GM19467 (cell line): ENCODE measurements at regions not wholly inside any gene's neighbourhood (a gene's known extent, or its start where the extent isn't known, plus 50 kb on each side); places are given as distances from the start of the nearest gene placed in this dataset.

Experiments used
- ATAC-seq: cut with Tn5 transposase; IDR thresholded peaks from one replicate; pipeline ENCODE4 v1.9.1; 2021; ENCODE audit warnings: mild to moderate bottlenecking, moderate library complexity; ENCODE audit not compliant: unreplicated experiment

- no peak for ATAC-seq
Measured at GRCh38 chr6:153790876-153791473, 248.1 kb upstream of the OPRM1 start.

DNA sequence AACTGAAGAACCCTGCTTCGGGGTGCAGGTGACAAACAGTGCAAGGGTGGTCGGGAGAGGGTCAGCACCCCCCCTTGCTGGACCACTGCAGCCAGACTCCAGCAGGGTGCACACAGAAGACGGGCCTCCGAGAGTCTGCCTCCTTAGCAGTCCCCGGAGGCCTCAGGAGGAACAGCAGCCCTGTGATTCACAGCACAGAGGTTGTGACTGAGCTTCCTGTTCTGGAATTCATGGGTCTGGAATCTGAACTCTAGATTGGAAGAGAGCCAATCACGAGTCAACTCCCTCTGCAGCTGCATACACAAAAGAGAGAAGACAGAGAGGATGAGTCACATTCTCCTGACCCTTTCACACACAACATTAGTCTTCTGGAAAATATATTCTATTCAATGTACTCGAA, 249.0 kb upstream of the OPRM1 start:
- ATAC-seq: no peak

DNA sequence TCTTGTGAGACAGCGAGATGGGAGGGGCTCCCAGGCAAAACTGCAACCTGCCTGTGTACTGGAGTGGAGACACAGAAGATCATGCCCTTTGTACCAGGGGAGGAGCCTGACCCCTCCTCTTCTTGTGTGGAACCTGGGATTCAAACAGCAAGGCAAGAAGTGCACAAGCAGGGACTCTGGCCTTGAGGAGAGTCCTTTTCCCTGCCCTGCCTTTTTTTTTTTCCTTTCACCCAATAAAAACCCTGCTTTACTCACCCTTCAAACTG, 251.8 kb upstream of the OPRM1 start:
- ATAC-seq: no peak

GRCh38 chr6:153781306-153781705, 257.7 kb upstream of the OPRM1 start:
- ATAC-seq: no peak

- ATAC-seq: no peak
Measured at GRCh38 chr6:153780011-153780410, 259.0 kb upstream of the OPRM1 start.

- no peak for ATAC-seq
Measured at GRCh38 chr6:153778216-153778615, 260.8 kb upstream of the OPRM1 start.

DNA sequence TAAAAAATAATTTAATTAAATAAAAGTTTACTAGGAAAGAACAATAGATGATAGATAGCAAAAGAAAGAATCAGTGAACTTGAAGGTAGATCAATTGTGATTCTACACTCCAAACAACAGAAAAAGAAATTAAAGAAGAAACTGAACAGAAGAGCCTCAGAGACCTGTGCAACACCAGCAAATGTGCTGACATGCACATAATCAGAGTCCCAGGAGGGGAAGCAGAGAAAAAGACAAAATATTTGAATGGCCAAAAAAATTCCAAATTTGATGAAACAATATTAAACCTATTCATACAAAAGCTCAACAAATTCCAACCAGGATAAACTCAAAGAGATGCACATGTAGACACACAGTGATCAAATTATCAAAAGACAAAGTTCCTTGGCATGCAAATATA, 267.5 kb upstream of the OPRM1 start:
- ATAC-seq: no peak

DNA sequence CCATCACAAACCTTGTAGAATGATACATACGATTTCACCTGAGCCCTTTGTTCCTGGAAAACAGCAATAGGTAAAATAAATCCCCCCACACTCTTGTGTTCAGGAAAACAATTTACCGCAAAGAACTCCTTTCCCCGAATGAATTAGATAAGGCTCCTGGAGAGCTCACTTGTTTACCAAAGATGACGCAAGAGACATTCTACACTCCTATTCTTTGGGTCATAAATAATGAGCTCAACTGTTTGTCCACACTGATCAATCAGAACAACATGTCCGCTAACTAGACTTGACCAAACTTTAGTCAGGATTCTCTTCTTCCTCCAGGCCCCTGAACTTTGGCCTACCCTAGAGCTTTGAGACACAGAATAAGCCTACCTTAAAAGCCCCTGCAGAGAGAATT, 271.9 kb upstream of the OPRM1 start:
- no peak for ATAC-seq

DNA sequence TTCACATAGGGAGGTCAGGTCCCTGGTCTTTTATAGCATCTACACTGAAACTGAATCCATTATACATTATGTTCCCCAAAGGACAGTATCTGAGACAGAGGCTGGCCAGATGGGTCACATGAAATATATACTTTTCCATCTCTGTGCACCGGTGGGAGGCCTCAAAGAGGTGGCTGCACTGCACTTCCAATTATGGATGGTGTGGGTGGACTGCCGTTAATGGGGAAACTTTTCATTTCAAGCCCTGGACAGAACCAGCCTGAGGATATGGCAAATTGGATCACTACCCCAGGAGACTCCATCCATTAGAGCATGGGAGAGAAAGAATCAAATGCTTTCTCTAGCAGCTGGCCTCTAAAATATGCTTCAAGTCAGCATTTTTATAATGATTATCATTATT, 280.5 kb upstream of the OPRM1 start:
- ATAC-seq: no peak

GRCh38 chr6:153735761-153736160, 303.3 kb upstream of the OPRM1 start:
- no peak for ATAC-seq

DNA sequence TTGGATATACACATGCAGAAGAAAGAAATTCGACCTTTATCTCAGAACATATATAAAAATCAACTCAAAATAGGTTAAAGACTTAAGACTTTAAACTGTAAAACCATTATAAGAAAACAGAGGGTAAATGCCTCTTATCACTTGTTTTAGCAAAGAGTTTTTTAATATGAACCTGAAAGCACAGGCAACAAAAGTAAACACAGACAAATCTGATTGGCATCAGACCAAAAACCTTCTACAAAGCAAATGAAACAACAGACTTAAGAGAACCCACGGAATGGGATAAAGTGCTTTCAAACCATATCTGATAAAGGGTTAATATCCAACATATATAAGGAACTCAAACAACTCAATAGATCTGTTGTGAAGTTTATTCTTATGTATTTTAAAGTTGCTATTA, 309.9 kb upstream of the OPRM1 start:
- no peak for ATAC-seq

DNA sequence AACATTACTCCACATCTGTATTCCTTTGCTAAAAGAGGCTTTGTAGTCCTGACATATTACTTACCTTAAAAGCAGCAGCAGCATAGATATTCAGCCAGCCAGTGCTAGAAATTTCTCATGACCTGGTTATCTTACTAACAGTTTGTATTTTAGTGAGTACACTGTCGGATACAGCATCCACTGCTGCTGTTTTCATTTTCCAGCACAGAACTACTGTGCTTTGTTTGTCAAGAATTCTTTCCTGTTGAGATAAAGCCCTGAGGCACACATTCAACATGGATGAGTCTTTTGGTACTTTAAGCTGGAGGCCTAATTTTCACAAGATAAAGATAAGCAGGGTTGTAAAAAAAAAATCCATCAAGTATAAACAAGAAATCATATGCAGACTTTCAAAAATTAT, 311.2 kb upstream of the OPRM1 start:
- ATAC-seq: no peak

- ATAC-seq: no peak
Measured at GRCh38 chr6:153725456-153725855, 313.6 kb upstream of the OPRM1 start.

DNA sequence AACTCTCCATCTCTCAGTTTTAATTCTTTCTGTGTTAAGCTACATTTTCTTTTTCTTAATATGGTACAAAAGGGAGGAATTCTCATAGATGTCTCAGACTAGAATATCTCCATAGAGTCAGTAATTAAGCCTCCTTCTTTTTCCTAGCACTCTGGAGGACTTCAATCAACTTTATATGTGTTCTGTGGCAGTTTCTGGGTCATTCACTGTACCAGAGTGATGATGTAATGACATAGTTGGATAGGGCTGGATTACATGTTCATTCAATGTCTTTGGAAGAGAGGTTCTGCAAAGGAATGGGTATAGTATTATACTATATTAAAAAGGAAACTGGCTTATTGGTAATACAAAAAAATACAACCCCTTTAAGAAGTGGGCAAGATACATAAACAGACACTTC, 318.3 kb upstream of the OPRM1 start:
- ATAC-seq: no peak

- ATAC-seq: no peak
Measured at GRCh38 chr6:153705429-153705828, 333.6 kb upstream of the OPRM1 start.

GRCh38 chr6:153702671-153703070, 336.4 kb upstream of the OPRM1 start:
- no peak for ATAC-seq

- no peak for ATAC-seq
Measured at GRCh38 chr6:153698637-153699036, 340.4 kb upstream of the OPRM1 start.

DNA sequence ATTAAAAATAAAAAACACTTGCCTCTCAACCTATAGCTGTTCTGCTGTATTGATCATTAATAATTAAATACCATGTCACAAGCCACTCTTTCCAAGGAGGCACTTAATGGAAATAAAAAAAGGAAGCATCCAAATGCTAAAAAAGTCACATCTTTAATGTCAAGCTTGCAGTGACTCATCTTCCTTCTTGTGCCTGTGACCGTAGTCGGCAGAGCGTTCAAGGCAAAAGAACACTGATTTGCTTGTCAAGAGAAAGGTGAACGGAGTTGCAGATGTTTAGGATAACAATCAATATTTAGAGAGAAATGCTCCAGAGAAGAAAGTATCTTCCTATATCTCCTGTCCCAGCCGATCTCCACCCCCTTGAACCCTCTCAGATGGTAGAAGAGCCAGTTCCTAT, 341.0 kb upstream of the OPRM1 start:
- ATAC-seq: no peak

- ATAC-seq: no peak
Measured at GRCh38 chr6:153677522-153677921, 361.5 kb upstream of the OPRM1 start.

DNA sequence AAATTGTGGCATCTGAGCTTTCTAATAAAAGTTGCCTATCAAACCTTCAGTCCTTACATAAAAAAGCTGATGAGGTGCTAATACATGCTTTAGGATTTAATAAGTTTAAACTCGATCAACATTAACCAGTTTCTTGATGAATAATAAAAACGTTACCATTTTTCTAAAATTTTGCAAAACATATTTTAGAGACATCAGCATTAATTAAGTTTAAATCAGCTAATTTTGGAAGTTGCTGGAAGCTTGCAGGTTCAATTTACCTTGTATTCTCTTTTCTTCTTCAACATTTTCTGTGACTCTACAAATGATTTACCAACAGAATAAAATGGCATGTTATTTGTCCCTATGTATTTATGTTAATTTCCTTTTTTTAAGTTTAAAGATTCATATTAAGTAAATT, 365.3 kb upstream of the OPRM1 start:
- no peak for ATAC-seq

DNA sequence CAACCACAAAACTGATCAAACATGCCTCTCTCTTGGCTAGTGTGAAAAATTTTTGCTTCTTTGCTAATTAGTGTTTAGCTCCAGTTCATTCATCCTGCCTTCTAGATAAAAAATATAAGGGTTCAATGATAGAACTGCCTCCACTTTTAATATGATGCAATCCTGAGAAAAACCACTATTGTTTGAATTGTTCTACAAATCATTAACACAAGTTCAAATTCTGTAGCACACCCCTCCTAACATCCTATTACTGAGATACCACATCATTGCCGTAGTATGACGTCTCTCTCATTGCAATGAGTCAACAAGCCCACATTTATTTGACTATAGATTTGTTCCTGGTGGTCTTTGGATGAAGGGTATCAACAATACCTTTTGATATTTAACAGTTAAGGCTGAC, 365.8 kb upstream of the OPRM1 start:
- no peak for ATAC-seq

- ATAC-seq: no peak
Measured at GRCh38 chr6:153670403-153671026, 368.5 kb upstream of the OPRM1 start.

DNA sequence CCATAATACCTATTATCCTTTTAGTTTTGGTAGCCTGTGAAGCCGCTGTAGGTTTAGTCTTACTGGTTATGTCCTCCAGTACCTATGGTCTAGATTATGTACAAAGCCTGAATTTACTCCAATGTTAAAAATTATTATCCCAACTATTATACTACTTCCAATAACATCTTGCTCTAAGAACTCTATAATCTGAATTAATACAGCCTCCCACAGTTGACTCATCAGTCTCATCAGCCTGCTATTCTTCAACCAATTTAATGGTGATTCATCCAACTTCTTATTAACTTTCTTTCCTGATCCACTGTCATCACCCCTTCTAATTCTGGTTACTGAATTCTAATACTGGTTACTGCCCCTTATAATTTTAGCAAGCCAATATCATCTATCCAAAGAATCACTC, 370.3 kb upstream of the OPRM1 start:
- ATAC-seq: no peak
